ENCODE measurements at regions not wholly inside any gene's neighbourhood (a gene's known extent, or its start where the extent isn't known, plus 50 kb on each side); places are given as distances from the start of the nearest gene placed in this dataset.

DNA sequence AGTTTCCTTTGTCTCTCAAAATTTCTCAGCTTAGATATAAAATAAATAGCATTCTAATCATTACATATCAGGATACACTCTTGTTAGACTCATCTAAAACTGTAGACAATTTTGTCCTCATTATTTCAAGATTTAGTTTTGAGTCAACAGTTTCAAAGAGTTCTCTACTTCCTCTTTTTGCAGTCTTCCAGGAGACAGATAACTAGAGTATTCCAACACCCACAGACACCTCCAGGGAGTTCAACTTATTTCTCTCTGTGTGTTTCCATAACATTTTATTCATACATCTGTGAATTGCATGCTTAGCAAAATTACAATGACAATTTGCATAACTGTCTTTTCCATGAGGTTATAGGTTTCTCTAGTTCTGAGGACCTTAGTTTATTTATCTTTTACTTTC lies 166.6 kb upstream of the HNMT start:
- Histone ChIP-seq H3K4me3 (no peak overlapping the region), H3K27ac (no peak overlapping the region), H3K36me3 (no peaks in the 10 kb centered on the region), H3K9me3 (peaks cover 0 to 38% (median 13%) of the 10 kb centered on the region in 8 donors), H3K4me1 (no peaks in the 10 kb centered on the region), H3K27me3 (replicated peaks in 1 of 7) (no peaks in the 10 kb centered on the region)
- no peak for DNase-seq
- intact Hi-C loops (cut with DNase I; ENCODE audit: low total_unique reads): no loop called here
- TF ChIP-seq POLR2A (IDR thresholded peaks at IDR 0.05) (no peak), POLR2AphosphoS5 (IDR thresholded peaks at IDR 0.05) (no peak), CTCF (IDR thresholded peaks at IDR 0.05 in 8 of 11, conservative IDR thresholded peaks at IDR 0.05 in 3 of 11) (no peak)

DNA sequence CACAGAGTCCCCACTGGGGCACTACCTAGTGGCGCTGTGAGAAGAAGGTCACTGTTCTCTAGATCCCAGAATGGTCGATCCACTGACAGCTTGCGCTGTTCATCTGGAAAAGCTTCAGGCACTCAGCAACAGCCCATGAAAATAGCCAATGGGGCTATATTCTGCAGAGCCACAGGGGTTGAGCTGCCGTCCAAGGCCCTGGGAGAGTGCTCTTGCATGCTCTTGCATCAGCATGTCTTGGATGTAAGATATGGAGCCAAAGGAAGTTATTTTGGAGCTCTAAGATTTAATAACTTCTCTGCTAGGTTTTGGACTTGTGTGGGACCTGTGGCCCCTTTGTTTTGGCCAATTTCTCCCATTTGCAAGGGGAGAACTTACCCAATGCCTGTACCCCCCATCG lies 164.7 kb upstream of the HNMT start:
- H3K4me3 ChIP-seq: no peak overlapping the region
- WGBS, 5 donors: 82 to 94% (median 84%) methylated on average over 3 to 5 of the region's 5 CpGs

DNA sequence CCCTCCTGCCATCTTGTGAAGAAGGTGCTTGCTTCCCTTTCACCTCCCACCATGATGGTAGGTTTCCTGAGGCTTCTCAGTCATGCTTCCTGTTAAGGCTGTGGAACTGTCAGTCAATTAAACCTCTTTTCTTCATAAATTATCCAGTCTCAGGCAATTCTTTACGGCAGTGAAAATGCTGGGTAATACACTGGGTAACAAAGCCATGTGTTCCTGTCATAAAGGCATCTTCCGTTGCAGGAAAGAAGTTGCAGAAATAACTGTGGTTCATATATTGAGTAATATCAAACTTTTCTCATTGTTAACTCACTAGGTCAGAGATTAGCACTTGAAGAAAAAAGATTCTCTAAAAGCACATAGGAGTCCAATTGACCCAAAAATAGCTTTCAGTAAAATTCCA lies 163.9 kb upstream of the HNMT start:
- intact Hi-C loops (cut with DNase I; ENCODE audit: low total_unique reads): no loop called here
- Histone ChIP-seq H3K4me3 (no peak overlapping the region), H3K27ac (no peak overlapping the region), H3K36me3 (no peaks in the 10 kb centered on the region), H3K9me3 (peaks cover 0 to 41% (median 13%) of the 10 kb centered on the region in 8 donors), H3K4me1 (no peaks in the 10 kb centered on the region), H3K27me3 (replicated peaks in 1 of 7) (no peaks in the 10 kb centered on the region)
- no peak for DNase-seq
- WGBS, 5 donors: 66 to 88% (median 74%) methylated on average over 2 of the region's 2 CpGs
- TF ChIP-seq CTCF (IDR thresholded peaks at IDR 0.05 in 8 of 11, conservative IDR thresholded peaks at IDR 0.05 in 3 of 11): no peak
- TF ChIP-seq POLR2AphosphoS5 (IDR thresholded peaks at IDR 0.05): no peak
- TF ChIP-seq POLR2A (IDR thresholded peaks at IDR 0.05): no peak

More for the DNA sequence above, 164.7 kb upstream of the HNMT start:
- H3K27ac ChIP-seq: no peak overlapping the region
- TF ChIP-seq POLR2AphosphoS5 (IDR thresholded peaks at IDR 0.05): no peak
- TF ChIP-seq CTCF (IDR thresholded peaks at IDR 0.05 in 8 of 11, conservative IDR thresholded peaks at IDR 0.05 in 3 of 11): no peak
- no peak for TF ChIP-seq POLR2A (IDR thresholded peaks at IDR 0.05)
- no peaks in the 10 kb centered on the region for H3K27me3 ChIP-seq (replicated peaks in 1 of 7)
- intact Hi-C loops (cut with DNase I; ENCODE audit: low total_unique reads): no loop called here
- DNase-seq: no peak
- H3K9me3 ChIP-seq: peaks cover 0 to 38% (median 13%) of the 10 kb centered on the region in 8 donors
- H3K36me3 ChIP-seq: no peaks in the 10 kb centered on the region
- no peaks in the 10 kb centered on the region for H3K4me1 ChIP-seq

DNA sequence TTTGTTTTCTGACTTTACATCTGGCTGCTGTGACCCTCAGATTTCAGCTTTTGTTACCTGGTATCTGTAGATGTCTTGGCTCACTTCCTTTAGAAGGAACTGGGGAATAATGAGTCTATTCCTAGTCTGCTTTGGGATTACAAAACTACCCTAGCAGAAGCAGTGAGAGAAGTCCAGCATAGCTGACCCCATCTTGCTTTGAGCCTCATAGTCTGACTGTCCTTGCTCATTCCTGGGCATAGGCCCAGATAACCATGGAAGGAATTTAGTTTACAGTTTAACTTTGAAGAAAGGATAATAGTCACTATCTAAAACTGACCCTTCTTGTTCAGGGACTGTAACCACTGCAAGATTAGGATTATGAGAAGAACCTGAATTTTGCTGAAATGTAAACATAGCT lies 163.0 kb upstream of the HNMT start:
- Histone ChIP-seq H3K4me1 (no peaks in the 10 kb centered on the region), H3K27me3 (replicated peaks in 1 of 7) (no peaks in the 10 kb centered on the region), H3K27ac (no peak overlapping the region), H3K9me3 (peaks cover 0 to 41% (median 13%) of the 10 kb centered on the region in 8 donors), H3K36me3 (no peaks in the 10 kb centered on the region), H3K4me3 (no peak overlapping the region)
- no peak for DNase-seq
- TF ChIP-seq POLR2AphosphoS5 (IDR thresholded peaks at IDR 0.05) (no peak), CTCF (IDR thresholded peaks at IDR 0.05 in 8 of 11, conservative IDR thresholded peaks at IDR 0.05 in 3 of 11) (no peak), POLR2A (IDR thresholded peaks at IDR 0.05) (no peak)
- intact Hi-C loops (cut with DNase I; ENCODE audit: low total_unique reads): no loop called here
